H9 (cell line): ENCODE measurements at regions not wholly inside any gene's neighbourhood (a gene's known extent, or its start where the extent isn't known, plus 50 kb on each side); places are given as distances from the start of the nearest gene placed in this dataset.

Source experiments
- DNase-seq: peaks from one replicate; pipeline ENCODE4 v3.0.0-alpha.2; 2017
- H2AFZ ChIP-seq: one replicate; pipeline ENCODE4 v1.6.1; 2013; ENCODE audit warnings: mild to moderate bottlenecking, low read length, control low read depth, moderate library complexity
- H2AK5ac ChIP-seq: 2 replicates; pipeline ENCODE4 v1.6.1; 2013; ENCODE audit warnings: low read length, control low read depth, mixed read lengths; ENCODE audit not compliant: insufficient read length
- H2BK120ac ChIP-seq: one replicate; pipeline ENCODE4 v1.6.1; 2013; ENCODE audit warnings: low read depth, mild to moderate bottlenecking, low read length, control low read depth, inconsistent platforms; ENCODE audit not compliant: poor library complexity, severe bottlenecking
- H2BK12ac ChIP-seq: 2 replicates; pipeline ENCODE4 v1.6.1; 2013; ENCODE audit warnings: low read length, control low read depth, mixed read lengths, low read depth; ENCODE audit not compliant: insufficient read length
- H2BK15ac ChIP-seq: 2 replicates; pipeline ENCODE4 v1.6.1; 2013; ENCODE audit warnings: low read depth, low read length, control low read depth
- H2BK20ac ChIP-seq: one replicate; pipeline ENCODE4 v1.6.1; 2013; ENCODE audit warnings: low read depth, mild to moderate bottlenecking, low read length, control low read depth, inconsistent platforms; ENCODE audit not compliant: poor library complexity, severe bottlenecking
- H2BK5ac ChIP-seq: 2 replicates; pipeline ENCODE4 v1.6.1; 2013; ENCODE audit warnings: low read length, control low read depth, mixed read lengths; ENCODE audit not compliant: insufficient read length
- H3K14ac ChIP-seq: 2 replicates; pipeline ENCODE4 v1.6.1; 2013; ENCODE audit warnings: low read length, control low read depth; ENCODE audit not compliant: insufficient read depth
- H3K18ac ChIP-seq: 2 replicates; pipeline ENCODE4 v1.6.1; 2013; ENCODE audit warnings: low read depth, mild to moderate bottlenecking, mixed read lengths, low read length, control low read depth; ENCODE audit not compliant: insufficient read length
- H3K23ac ChIP-seq: 2 replicates; pipeline ENCODE4 v1.6.1; 2013; ENCODE audit warnings: low read length, control low read depth, mixed read lengths, low read depth; ENCODE audit not compliant: insufficient read length
- H3K23me2 ChIP-seq: 2 replicates; pipeline ENCODE4 v1.6.1; 2013; ENCODE audit warnings: low read depth, mild to moderate bottlenecking, mixed read lengths, low read length, control low read depth; ENCODE audit not compliant: insufficient read length, poor library complexity, severe bottlenecking
- H3K27ac ChIP-seq: 2 replicates; pipeline ENCODE4 v1.5.1; 2013; ENCODE audit warnings: low read length, control low read depth, mixed read lengths, low read depth; ENCODE audit not compliant: insufficient read length
- H3K27me3 ChIP-seq: 2 replicates; pipeline ENCODE4 v1.6.1; 2013; ENCODE audit warnings: low read length, control low read depth, inconsistent platforms; ENCODE audit not compliant: insufficient read depth
- H3K4ac ChIP-seq: 2 replicates; pipeline ENCODE4 v1.6.1; 2013; ENCODE audit warnings: low read depth, mild to moderate bottlenecking, control low read depth, inconsistent platforms, low read length, moderate library complexity
- H3K4me1 ChIP-seq: 2 replicates; pipeline ENCODE4 v1.6.1; 2013; ENCODE audit warnings: low read length, control low read depth, inconsistent platforms; ENCODE audit not compliant: insufficient read depth
- H3K4me2 ChIP-seq: 2 replicates; pipeline ENCODE4 v1.6.1; 2013; ENCODE audit warnings: low read length, control low read depth, mixed read lengths; ENCODE audit not compliant: insufficient read length, insufficient read depth
- H3K56ac ChIP-seq: 2 replicates; pipeline ENCODE4 v1.6.1; 2013; ENCODE audit warnings: low read depth, mild to moderate bottlenecking, mixed read lengths, low read length, control low read depth; ENCODE audit not compliant: insufficient read length
- H3K79me1 ChIP-seq: 2 replicates; pipeline ENCODE4 v1.6.1; 2013; ENCODE audit warnings: low read depth, mild to moderate bottlenecking, moderate library complexity, low read length, control low read depth, inconsistent platforms; ENCODE audit not compliant: insufficient read depth, poor library complexity, severe bottlenecking
- H3K79me2 ChIP-seq: 2 replicates; pipeline ENCODE4 v1.6.1; 2013; ENCODE audit warnings: low read length, control low read depth, inconsistent platforms; ENCODE audit not compliant: insufficient read depth
- H3K9ac ChIP-seq: 2 replicates; pipeline ENCODE4 v1.6.1; 2013; ENCODE audit warnings: low read length, control low read depth, mixed read lengths; ENCODE audit not compliant: insufficient read length; ENCODE audit errors: extremely low read depth
- H3K9me3 ChIP-seq: one replicate; pipeline ENCODE4 v1.6.1; 2013; ENCODE audit warnings: low read depth, low read length, inconsistent platforms; ENCODE audit not compliant: control insufficient read depth
- H3T11ph ChIP-seq: one replicate; pipeline ENCODE4 v1.6.1; 2013; ENCODE audit warnings: mild to moderate bottlenecking, low read length, control low read depth, inconsistent platforms
- H4K20me1 ChIP-seq: one replicate; pipeline ENCODE4 v1.6.1; 2013; ENCODE audit not compliant: control insufficient read depth, insufficient read length, insufficient read depth
- H4K5ac ChIP-seq: 2 replicates; pipeline ENCODE4 v1.6.1; 2013; ENCODE audit warnings: low read depth, mild to moderate bottlenecking, mixed read lengths, low read length, control low read depth; ENCODE audit not compliant: insufficient read length
- H4K8ac ChIP-seq: replicated peaks from 2 replicates; pipeline ENCODE4 v1.6.1; 2013; ENCODE audit warnings: low read length, control low read depth, mixed read lengths, low read depth; ENCODE audit not compliant: insufficient read length
- H4K91ac ChIP-seq: 2 replicates; pipeline ENCODE4 v1.6.1; 2013; ENCODE audit warnings: low read depth, mild to moderate bottlenecking, moderate library complexity, mixed read lengths, low read length, control low read depth; ENCODE audit not compliant: insufficient read length
- H3K27ac Mint-ChIP-seq, 3 experiments: 2 replicates in 2 of 3; 3 replicates in 1 of 3; pipeline ENCODE4 v1.8.0; 2020 to 2021; ENCODE audit warnings: mixed read lengths in 3 of 3, mild to moderate bottlenecking in 1 of 3, moderate library complexity in 1 of 3
- H3K27me3 Mint-ChIP-seq: 2 replicates; pipeline ENCODE4 v1.8.0; 2021; ENCODE audit warnings: low read depth, mild to moderate bottlenecking, moderate library complexity, mixed read lengths
- H3K36me3 Mint-ChIP-seq, 3 experiments: 2 replicates in 2 of 3; 3 replicates in 1 of 3; pipeline ENCODE4 v1.8.0; 2020 to 2021; ENCODE audit warnings: low read depth in 3 of 3, mixed read lengths in 3 of 3; ENCODE audit not compliant: insufficient read depth in 1 of 3
- H3K4me1 Mint-ChIP-seq, 2 experiments: 2 replicates each; pipeline ENCODE4 v1.8.0; 2020; ENCODE audit warnings: mixed read lengths in 2 of 2
- H3K4me3 Mint-ChIP-seq, 2 experiments: 2 replicates in 1 of 2; 3 replicates in 1 of 2; pipeline ENCODE4 v1.8.0; 2020 to 2021; ENCODE audit warnings: mild to moderate bottlenecking in 2 of 2, mixed read lengths in 2 of 2, moderate library complexity in 1 of 2
- H3K9me3 Mint-ChIP-seq, 2 experiments: 2 replicates in 1 of 2; 3 replicates in 1 of 2; pipeline ENCODE4 v1.8.0; 2020; ENCODE audit warnings: mild to moderate bottlenecking in 2 of 2, mixed read lengths in 2 of 2, moderate library complexity in 1 of 2
- WGBS: extraction: QIAGEN DNeasy Blood & Tissue Kit; methylation state at CpG from one replicate; pipeline ENCODE4 v1.1.7; 2013; ENCODE audit warnings: missing lambda C conversion rate, low lambda C conversion rate, mixed read lengths; ENCODE audit not compliant: insufficient read length; ENCODE audit errors: extremely low coverage; 5-methylcytosine and 5-hydroxymethylcytosine counted together
- TF ChIP-seq, protein P1 (sequence below): fragments of 200-600 bp; sonication (generic); conservative IDR thresholded peaks from 3 replicates; pipeline ENCODE4 v1.8.0; 2021; ENCODE audit warnings: antibody characterized with exemption, mild to moderate bottlenecking

DNA sequence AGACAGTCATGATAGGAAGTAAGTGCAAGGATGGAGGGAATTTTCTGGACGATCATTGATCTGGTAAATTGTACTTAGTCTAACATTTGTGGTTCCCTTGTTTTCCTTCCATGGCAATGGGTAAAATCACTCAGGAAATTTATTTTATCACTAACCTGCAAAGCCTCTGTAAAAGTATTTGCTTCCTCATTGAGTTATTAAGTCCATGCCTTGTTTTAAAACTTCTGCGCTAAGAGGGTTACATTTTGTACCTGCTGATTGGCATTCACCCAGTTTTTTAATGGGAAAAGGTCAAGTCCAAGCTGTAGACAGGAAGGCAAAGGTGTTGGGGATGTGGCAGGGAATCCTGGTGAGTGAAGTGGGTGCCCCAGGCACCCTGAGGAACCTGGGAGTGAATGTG is 146.2 kb upstream of the NR2F2 start:
- Histone ChIP-seq H3K4me2 (no peak overlapping the region), H4K20me1 (no peaks in the 10 kb centered on the region), H3K27ac (no peak overlapping the region), H2BK12ac (no peak overlapping the region), H4K5ac (no peak overlapping the region), H3K27me3 (no peaks in the 10 kb centered on the region), H3T11ph (no peak overlapping the region), H2BK15ac (no peak overlapping the region), H3K4me1 (peaks cover 5% of the 10 kb centered on the region; the same call in 1 of the 2 replicates), H2AFZ (no peak overlapping the region), H2BK20ac (no peak overlapping the region), H3K23me2 (no peaks in the 10 kb centered on the region), H2BK5ac (no peak overlapping the region), H3K79me1 (no peaks in the 10 kb centered on the region), H3K9ac (no peak overlapping the region), H2AK5ac (no peak overlapping the region), H3K79me2 (no peaks in the 10 kb centered on the region), H3K9me3 (no peaks in the 10 kb centered on the region), H3K23ac (no peak overlapping the region), H4K91ac (no peak overlapping the region), H2BK120ac (no peak overlapping the region), H3K56ac (no peak overlapping the region), H3K14ac (no peak overlapping the region), H3K4ac (no peak overlapping the region), H3K18ac (no peak overlapping the region), H4K8ac (no peak overlapping the region)
- no peak for DNase-seq
- Mint-ChIP-seq H3K27me3 (no peaks in the 10 kb centered on the region), H3K4me1 (peaks cover 49 to 61% of the 10 kb centered on the region in 2 experiments), H3K4me3 (no peak overlapping the region), H3K36me3 (no peaks in the 10 kb centered on the region), H3K9me3 (no peaks in the 10 kb centered on the region), H3K27ac (peak overlapping the region in 2 of 3 experiments; percentile 34 to 83; a peak in 1 of 7 replicates)
- WGBS: no CpG with 5 or more reads among the region's 2 CpGs
- TF ChIP-seq, protein P1, sequence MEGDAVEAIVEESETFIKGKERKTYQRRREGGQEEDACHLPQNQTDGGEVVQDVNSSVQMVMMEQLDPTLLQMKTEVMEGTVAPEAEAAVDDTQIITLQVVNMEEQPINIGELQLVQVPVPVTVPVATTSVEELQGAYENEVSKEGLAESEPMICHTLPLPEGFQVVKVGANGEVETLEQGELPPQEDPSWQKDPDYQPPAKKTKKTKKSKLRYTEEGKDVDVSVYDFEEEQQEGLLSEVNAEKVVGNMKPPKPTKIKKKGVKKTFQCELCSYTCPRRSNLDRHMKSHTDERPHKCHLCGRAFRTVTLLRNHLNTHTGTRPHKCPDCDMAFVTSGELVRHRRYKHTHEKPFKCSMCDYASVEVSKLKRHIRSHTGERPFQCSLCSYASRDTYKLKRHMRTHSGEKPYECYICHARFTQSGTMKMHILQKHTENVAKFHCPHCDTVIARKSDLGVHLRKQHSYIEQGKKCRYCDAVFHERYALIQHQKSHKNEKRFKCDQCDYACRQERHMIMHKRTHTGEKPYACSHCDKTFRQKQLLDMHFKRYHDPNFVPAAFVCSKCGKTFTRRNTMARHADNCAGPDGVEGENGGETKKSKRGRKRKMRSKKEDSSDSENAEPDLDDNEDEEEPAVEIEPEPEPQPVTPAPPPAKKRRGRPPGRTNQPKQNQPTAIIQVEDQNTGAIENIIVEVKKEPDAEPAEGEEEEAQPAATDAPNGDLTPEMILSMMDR: no peak
